Right lobe of liver (tissue), 6 donors: ENCODE measurements at regions not wholly inside any gene's neighbourhood (a gene's known extent, or its start where the extent isn't known, plus 50 kb on each side); places are given as distances from the start of the nearest gene placed in this dataset.

Experiments
- ATAC-seq, 4 donors: fragments of 200-7000 bp; cut with Tn5 transposase; one replicate each; pipeline ENCODE4 v1.9.1; 2020; ENCODE audit warnings: mild to moderate bottlenecking in 4 of 4, moderate library complexity in 4 of 4
- DNase-seq, 3 donors: peaks; one replicate each; pipeline ENCODE4 v3.0.0-alpha.2; 2020
- H3K27ac ChIP-seq, 3 donors: fragments of 200-600 bp; one replicate each; pipeline ENCODE4 v1.8.0; 2022
- H3K27me3 ChIP-seq, 2 donors: fragments of 200-600 bp; one replicate each; pipeline ENCODE4 v1.8.0; 2022
- H3K36me3 ChIP-seq, 4 donors: fragments of 200-600 bp; sonication (generic) in 1 of 4; one replicate each; pipeline versions ENCODE4 v1.5.1 to v1.8.0; 2017 to 2022; ENCODE audit warnings: control low read depth in 1 of 4
- H3K4me1 ChIP-seq, 4 donors: fragments of 200-600 bp; sonication (generic) in 1 of 4; one replicate each; pipeline versions ENCODE4 v1.5.1 to v1.8.0; 2017 to 2022; ENCODE audit warnings: control low read depth in 1 of 4
- H3K4me3 ChIP-seq, 3 donors: fragments of 200-600 bp; one replicate each; pipeline ENCODE4 v1.8.0; 2022
- H3K9me3 ChIP-seq, 4 donors: fragments of 200-600 bp; sonication (generic) in 1 of 4; one replicate each; pipeline versions ENCODE4 v1.5.1 to v1.8.0; 2017 to 2022; ENCODE audit warnings: control low read depth in 1 of 4
- CTCF ChIP-seq, 4 donors: fragments of 200-600 bp in 3 of 4; fragments of 450-650 bp in 1 of 4; IDR thresholded peaks; one replicate each; pipeline versions ENCODE4 v1.5.1 to v1.8.0; 2016 to 2022; ENCODE audit warnings: antibody characterized with exemption in 4 of 4, mild to moderate bottlenecking in 2 of 4
- POLR2A ChIP-seq: fragments of 450-650 bp; IDR thresholded peaks from one replicate; pipeline ENCODE4 v1.6.1; 2017; ENCODE audit warnings: antibody characterized with exemption, mild to moderate bottlenecking
- WGBS: methylation state at CpG from one replicate; pipeline ENCODE4 v1.1.6; 2018; ENCODE audit warnings: low coverage, low lambda C conversion rate; ENCODE audit not compliant: insufficient coverage; ENCODE audit errors: missing lambda C conversion rate; 5-methylcytosine and 5-hydroxymethylcytosine counted together
- intact Hi-C, 2 donors: fragments of 100-400 bp; cut with DNase I; formaldehyde crosslinking; loops; one replicate each; pipeline versions ENCODE4 v1.11.2 to v1.14.1; 2022
- donor health status: DM: no; HTN: yes; CAD: no.
- donor health status: DM: no; HTN: no; CAD: no.
- donor health status: DM: no; HTN: no; CAD: no.
- donor health status: DM: no; HTN: yes; CAD: no.
- donor health status: DM: no; HTN: yes; CAD: no.

DNA sequence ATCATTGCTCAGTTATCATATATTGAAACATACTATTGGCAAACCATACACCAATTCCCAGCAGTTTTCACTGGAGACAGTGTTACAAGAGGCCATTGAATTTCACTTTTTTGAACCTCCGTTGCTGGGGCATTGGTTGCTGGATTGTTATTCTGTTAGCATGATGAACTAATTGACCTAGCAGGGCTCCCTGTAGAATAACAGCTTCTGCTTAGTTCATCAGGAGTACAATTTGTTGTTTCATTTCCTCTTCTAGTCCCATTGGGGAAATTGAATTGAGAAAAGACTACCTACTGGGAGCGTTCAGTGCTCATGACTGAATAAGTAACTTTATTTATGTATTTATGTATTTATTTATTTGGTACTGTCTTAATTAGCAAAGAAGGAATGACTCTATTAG is 151.6 kb downstream of the SLIT2 start:
- intact Hi-C loops, result no loop called here
- Histone ChIP-seq H3K36me3 (no peaks in the 10 kb centered on the region), H3K4me1 (no peaks in the 10 kb centered on the region), H3K9me3 (no peaks in the 10 kb centered on the region), H3K27me3 (peaks cover 0 to 2% of the 10 kb centered on the region in 2 donors), H3K27ac (no peak overlapping the region), H3K4me3 (no peak overlapping the region)
- TF ChIP-seq POLR2A, result no peak
- no peak for TF ChIP-seq CTCF (IDR thresholded peaks at IDR 0.05)
- ATAC-seq (no peak), DNase-seq (no peak)
- WGBS, result 28% methylated on average over 2 of the region's 2 CpGs

- no peak for TF ChIP-seq CTCF (IDR thresholded peaks at IDR 0.05)
- no peak for TF ChIP-seq POLR2A
- DNase-seq (no peak), ATAC-seq (no peak)
- Histone ChIP-seq H3K36me3 (no peaks in the 10 kb centered on the region), H3K27me3 (peaks cover 0 to 2% of the 10 kb centered on the region in 2 donors), H3K27ac (no peak overlapping the region), H3K9me3 (no peaks in the 10 kb centered on the region), H3K4me3 (no peak overlapping the region), H3K4me1 (no peaks in the 10 kb centered on the region)
- WGBS, result 77% methylated on average over 1 of the region's 1 CpG
- intact Hi-C loops, result no loop called here
Measured at GRCh38 chr4:20403846-20404245, 152.1 kb downstream of the SLIT2 start.

- Histone ChIP-seq H3K4me1 (no peaks in the 10 kb centered on the region), H3K4me3 (no peak overlapping the region), H3K36me3 (no peaks in the 10 kb centered on the region), H3K27ac (no peak overlapping the region), H3K27me3 (no peaks in the 10 kb centered on the region), H3K9me3 (no peaks in the 10 kb centered on the region)
- TF ChIP-seq POLR2A (no peak), CTCF (IDR thresholded peaks at IDR 0.05) (no peak)
- ATAC-seq (no peak), DNase-seq (no peak)
- intact Hi-C loops, result no loop called here
- 71% methylated on average over 3 of the region's 3 CpGs for WGBS
Measured at GRCh38 chr4:20408611-20409010, 156.9 kb downstream of the SLIT2 start.

- Histone ChIP-seq H3K27ac (no peak overlapping the region), H3K27me3 (no peaks in the 10 kb centered on the region), H3K4me1 (no peaks in the 10 kb centered on the region), H3K4me3 (no peak overlapping the region), H3K9me3 (no peaks in the 10 kb centered on the region), H3K36me3 (no peaks in the 10 kb centered on the region)
- intact Hi-C loops, result no loop called here
- TF ChIP-seq CTCF (IDR thresholded peaks at IDR 0.05) (no peak), POLR2A (no peak)
- WGBS, result 30% methylated on average over 1 of the region's 1 CpG
- ATAC-seq (no peak), DNase-seq (no peak)
Measured at GRCh38 chr4:20412072-20412471, 160.4 kb downstream of the SLIT2 start.

- H3K4me1 ChIP-seq, result no peaks in the 10 kb centered on the region
- WGBS, result 93% methylated on average over 1 of the region's 1 CpG
- H3K27ac ChIP-seq, result no peak overlapping the region
- H3K9me3 ChIP-seq, result no peaks in the 10 kb centered on the region
- no peak overlapping the region for H3K4me3 ChIP-seq
- H3K27me3 ChIP-seq, result no peaks in the 10 kb centered on the region
- no peaks in the 10 kb centered on the region for H3K36me3 ChIP-seq
- DNase-seq (no peak), ATAC-seq (no peak)
- TF ChIP-seq POLR2A (no peak), CTCF (IDR thresholded peaks at IDR 0.05) (no peak)
- intact Hi-C loops, result no loop called here
Measured at GRCh38 chr4:20416800-20417199, 165.1 kb downstream of the SLIT2 start.
